ENCODE measurements at regions not wholly inside any gene's neighbourhood (a gene's known extent, or its start where the extent isn't known, plus 50 kb on each side); places are given as distances from the start of the nearest gene placed in this dataset.

- TF ChIP-seq, protein P1, sequence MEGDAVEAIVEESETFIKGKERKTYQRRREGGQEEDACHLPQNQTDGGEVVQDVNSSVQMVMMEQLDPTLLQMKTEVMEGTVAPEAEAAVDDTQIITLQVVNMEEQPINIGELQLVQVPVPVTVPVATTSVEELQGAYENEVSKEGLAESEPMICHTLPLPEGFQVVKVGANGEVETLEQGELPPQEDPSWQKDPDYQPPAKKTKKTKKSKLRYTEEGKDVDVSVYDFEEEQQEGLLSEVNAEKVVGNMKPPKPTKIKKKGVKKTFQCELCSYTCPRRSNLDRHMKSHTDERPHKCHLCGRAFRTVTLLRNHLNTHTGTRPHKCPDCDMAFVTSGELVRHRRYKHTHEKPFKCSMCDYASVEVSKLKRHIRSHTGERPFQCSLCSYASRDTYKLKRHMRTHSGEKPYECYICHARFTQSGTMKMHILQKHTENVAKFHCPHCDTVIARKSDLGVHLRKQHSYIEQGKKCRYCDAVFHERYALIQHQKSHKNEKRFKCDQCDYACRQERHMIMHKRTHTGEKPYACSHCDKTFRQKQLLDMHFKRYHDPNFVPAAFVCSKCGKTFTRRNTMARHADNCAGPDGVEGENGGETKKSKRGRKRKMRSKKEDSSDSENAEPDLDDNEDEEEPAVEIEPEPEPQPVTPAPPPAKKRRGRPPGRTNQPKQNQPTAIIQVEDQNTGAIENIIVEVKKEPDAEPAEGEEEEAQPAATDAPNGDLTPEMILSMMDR (conservative IDR thresholded peaks at IDR 0.05): no peak
- TF ChIP-seq ZFX (IDR thresholded peaks at IDR 0.05): no peak
These were observed 766.3 kb downstream of the TDRD15 start for GRCh38 chr2:21890041-21890440.

Measured in C4-2B (cell line).